ENCODE measurements at regions not wholly inside any gene's neighbourhood (a gene's known extent, or its start where the extent isn't known, plus 50 kb on each side); places are given as distances from the start of the nearest gene placed in this dataset.
A peak's percentile ranks its signal among the peaks of the same experiment; 100 is the strongest.

DNA sequence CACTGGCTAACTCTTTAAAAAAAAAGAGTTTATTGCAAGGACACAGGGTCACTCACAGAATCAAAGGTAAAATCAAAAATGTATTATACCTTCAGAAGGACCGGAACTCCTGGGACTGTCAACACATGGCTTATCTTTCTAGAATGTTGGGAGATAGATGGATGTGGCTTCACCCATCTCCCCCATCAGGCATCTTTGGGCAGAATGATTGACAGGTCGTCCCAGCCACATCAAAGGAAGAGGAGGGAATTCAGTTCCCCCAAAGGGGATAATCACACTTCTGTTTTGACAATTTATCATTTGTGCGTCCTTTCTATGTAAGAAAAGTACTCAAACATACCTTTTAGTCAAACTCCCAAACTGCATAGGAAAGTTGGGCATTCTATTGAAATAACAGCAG lies 228.6 kb upstream of the CDH5 start:
- DNase-seq (ENCODE audit: low spot score) = no peak

DNA sequence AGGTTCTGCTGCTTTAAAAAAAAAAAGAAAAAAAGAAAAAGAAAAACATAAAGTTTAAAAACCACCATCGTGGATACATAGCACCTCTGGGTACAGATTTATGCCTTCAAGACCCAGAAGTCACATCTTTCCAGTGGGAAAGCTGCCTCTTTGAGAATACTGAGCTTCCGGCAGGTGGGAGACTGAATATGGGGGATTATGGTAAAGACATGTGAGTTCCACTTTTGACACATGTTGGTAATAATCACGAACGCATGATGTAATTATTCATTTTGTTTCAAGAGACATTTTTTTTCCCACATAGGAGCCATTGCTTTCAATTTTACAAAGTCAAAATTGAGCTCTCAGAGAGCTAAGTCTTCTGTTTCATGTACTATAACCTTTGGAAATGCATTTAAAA lies 229.7 kb upstream of the CDH5 start:
- DNase-seq (ENCODE audit: low spot score) = no peak

DNA sequence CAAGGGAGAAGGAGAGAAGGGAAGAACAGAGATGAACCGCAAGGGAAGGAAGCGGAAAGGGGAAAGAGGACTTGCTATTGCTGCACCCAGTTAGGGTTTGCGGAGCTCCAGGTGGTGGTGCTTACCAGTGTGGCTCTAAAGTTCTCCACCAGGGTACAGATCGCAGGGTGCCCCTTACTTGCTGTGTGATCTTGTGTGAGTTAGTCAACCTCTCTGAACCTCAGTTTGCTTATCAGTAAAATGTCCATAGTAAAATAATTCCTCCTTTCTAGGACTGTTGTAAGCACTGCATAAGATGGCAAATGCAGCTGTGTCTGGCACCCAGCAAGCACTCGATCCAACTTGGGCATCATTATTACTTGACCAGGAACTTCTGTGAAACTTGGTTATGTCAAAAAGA lies 230.7 kb upstream of the CDH5 start:
- DNase-seq (ENCODE audit: low spot score) = no peak

DNA sequence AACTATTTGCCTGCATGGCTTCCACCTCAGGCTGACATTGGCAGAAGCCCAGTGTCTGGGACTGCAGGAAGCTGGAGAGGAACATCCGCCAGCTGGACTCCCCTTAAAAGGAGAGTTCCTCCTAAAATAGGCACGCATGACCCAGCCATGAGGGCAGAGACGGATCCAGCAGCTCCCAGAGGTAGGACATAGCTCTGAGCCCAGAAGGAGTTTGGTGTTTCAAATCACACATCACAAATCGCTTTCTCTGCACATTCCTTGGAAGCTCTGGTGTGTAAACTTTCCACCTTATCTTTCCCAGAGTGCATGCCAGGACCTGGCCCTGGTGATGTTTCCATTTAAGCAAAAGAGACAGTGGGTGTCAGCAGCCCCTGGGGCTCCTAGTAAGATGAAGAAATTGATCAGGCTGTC lies 231.1 kb upstream of the CDH5 start:
- DNase-seq (ENCODE audit: low spot score) = no peak

DNA sequence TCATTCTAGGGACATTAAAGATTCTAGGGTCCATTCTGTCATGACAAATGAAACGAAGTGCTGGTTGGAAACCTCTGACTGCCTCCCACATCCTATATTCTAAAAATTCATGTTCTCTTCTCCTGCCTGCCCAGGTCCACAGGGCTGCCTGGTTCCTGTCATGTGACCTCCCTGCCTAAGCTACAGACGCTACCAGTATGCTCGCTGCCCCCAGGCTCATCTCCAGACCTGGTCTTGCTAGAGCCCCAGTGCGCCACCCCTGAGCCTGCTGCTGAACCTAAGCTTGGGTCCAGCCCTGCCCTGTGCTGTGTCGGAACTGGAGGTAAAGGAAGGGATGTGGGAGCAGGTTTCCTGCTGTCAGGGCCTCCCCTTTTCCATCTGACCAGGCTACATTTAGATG lies 231.6 kb upstream of the CDH5 start:
- DNase-seq (ENCODE audit: low spot score) = no peak

DNA sequence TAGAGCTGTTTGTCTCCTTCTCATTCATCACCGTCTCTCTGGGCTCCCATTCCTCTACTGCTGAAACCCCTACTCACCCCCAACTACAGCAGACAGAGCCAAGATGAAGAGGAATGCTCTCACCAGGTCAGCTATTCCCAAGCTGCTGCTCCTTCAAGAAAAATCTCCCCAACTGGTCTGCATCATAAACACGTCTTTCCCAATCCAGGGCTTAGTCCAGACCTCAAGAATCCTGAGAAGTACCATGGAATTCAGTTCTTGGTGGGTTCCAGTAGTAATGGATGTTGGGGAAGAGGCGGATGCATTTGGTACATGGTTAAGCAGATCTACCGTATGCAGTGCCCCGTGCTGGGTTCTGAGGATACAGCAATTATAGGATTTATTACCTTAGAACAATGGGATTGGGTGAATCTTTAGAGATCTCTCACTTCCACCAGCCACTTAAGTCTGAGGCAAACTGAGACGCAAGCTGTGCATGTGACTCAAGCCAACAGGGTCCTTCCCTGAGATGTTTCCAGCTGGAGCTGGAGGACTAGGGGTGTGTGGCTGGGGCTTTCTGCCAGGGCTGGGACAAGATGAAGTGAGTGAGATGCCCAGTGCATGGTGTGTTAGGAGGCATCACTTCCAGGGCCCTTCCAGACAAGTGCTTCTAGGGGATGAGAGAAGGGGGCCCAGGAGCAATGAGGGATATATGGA lies 232.7 kb upstream of the CDH5 start:
- DNase-seq (ENCODE audit: low spot score) = no peak

DNA sequence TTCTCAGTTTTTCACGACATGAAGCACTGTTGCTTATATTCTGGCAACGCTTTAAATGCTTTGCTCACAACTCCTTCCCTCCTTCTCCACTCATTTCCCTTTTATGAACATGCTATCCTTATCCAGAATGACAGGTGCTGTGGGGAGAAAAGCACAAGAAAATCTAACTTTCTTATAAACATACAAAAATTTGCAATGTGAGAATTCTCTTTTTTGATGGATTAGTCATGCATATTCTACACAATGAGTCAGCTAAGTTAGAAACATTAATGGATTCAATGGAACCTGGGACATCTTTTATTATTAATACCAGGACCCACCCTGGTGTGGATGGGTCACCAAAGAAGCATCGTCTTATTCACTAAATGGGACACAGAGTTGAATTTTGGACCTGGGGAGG lies 234.6 kb upstream of the CDH5 start:
- DNase-seq (ENCODE audit: low spot score) = no peak

DNA sequence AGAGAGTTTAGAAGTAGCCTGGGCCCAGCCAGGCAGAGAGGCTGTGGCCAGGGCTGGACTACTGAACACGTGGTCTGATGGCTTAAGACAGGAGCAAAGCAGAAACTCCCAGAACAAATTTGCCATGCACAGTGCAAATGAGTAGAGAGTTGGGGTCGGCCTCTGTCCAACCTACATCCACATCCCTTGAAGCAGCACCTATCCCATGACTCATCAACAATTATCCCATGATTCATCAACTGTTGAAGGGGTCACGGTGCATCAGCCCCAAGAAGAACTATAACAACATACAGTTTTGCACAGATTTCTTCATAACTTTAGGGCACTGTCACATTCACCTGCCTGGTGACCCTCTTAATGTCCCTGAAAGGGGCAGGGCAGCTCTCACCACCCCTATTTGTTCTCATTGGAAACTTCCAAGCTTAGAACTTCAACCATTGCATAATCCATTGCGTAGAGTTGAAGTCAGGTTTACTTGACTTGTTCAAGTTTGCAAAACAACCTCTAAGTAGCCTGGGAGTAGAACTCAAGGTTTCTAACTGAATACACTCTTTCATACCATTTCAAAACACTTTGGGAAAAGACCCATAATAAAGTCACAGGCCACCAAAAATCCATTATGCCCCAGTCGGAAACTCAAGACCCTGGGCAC lies 235.2 kb upstream of the CDH5 start:
- DNase-seq (ENCODE audit: low spot score) = no peak

DNA sequence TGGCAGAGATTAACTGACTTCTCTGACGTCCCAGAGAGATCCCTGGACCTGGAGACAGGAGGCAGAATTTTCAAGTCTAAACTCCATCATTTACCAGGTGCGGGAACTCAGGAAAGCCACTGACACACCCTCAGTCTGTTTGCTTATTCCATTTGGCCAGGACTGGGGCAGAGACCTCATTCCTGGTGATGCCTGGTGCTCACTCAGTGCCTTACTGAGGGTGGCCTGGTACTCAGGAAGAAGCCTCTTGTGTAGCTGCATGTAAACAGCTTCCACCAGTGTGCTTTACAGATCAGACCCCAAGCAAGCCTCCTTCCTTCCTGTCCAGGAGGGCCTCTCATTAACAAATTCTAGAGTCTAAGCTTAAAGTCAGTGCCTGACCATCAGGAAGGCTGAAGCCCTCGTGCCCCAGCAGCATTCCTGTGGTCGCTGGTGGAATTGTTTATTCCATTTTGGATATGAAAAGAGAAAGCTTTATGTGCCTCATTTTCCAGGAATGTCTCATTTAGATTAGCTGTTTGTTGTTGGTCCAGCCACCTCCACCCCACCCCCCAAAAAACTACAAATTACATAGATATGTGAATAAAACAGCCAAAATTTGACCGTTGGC lies 236.1 kb upstream of the CDH5 start:
- no peak for DNase-seq (ENCODE audit: low spot score)

DNA sequence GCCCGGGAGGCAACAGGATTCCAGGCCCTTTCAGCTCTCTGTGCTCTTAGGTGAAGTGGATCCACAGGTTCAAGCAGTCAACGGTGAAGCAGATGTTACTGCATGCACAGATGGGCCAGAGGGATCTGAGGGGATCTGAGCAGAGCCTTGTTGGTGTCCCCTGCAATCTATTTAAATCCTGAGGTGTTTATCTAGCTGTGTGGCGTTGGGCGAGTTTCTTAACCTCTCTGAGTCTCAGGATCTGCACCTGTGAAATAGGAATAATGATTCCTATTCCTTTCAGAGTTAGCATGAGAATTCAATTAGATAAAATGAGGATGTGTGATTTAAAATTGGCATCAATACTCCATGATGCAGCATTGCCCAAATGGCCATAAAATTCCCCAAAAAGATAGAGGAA lies 237.3 kb upstream of the CDH5 start:
- no peak for DNase-seq (ENCODE audit: low spot score)

DNA sequence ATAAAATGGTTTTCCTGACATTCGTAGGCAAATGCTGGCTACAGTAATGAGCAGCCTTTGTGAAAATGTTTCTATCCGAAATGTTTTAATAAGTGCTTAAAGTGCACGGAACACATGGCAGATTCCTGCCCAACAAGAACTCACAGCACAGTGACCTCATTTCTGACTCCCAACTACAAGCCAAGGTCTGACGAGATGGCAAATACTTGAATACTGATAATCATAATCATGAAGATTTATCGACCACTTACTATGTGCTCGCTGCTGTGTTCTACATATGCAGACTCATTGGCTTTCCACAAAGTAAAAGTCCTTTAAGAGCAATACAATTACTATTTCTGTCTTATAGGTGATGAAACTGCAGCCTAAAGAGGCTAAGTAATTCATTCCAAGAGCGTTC lies 238.1 kb upstream of the CDH5 start:
- DNase-seq (ENCODE audit: low spot score) = no peak

DNA sequence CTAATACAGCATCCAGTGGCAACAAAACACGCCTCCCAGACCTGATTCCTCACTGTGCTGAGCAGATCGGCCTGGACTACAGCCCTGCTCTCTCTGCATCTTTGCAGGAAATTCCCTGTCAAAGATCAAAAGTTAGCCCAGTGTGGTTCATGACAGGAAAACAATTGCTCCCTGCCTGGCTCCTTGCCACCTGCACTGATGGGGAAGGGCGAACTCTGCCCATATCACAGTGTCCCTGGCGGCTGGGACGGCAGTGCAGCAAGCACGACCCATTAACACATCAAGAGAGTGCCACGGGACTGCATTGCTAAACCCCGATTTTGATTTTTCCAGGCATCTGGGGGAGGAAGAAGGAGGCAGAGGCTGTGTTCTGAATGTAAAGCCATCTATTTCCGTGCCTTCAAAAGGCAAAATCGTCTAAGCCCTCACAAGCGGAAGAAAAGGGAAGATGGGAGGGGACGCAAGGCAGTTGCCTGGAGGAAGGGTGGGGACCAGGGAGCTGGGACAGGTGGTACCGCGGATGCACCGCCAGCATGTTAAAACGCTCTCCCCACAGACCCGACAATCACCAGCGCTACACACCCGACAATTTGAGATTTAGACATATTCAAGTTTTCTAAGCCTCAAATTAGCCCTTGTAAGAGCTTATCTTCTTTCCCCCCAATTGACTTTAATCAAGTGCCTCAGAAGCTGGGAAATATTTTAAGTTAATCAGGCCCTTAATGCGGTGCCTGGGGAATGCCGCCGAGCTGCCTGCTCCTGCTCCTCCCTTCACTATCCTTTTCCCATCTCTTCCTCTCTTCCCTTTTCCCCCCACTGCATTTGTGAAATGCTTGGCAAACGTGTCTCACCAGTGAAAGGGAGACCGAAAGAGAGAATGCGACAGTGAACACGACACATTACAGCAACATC lies 238.8 kb upstream of the CDH5 start:
- DNase-seq (ENCODE audit: low spot score) = peak; percentile 13

DNA sequence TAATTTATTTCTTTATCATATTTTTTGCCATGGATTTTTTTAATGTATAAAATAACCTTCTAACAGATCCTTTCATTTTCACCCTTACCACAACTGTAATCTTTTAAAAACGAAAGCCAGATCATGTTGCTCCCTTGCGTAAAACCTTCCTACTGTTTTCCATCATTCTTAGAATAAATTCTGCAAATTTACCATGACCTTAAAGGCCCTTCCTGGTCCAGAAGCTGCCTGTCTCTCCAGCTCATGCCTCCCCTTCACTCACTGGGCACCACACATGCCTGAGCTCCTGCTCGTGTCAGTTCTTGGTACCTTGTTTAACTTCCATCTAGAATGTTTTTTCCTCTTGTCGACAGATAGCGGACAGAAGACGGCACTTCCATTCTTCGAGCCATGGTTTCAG lies 245.0 kb upstream of the CDH5 start:
- no peak for DNase-seq (ENCODE audit: low spot score)

DNA sequence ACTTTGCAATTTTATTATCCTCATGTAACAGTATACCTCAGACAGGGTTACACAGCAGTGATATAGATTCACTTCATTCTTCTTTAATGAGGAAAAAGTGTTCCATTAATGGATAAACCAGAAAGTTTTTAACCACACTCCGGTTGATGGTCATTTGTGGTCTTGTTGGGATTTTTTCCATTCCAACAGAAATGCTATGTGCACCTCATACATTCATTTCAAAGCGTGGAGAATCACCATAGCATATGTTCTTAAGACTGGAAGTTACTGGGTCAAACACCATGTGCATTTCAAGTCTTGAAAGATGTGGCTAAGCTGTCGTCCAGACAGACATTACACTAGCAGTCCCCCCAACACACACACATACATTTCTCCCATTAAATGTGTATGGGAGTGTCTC lies 245.8 kb upstream of the CDH5 start:
- DNase-seq (ENCODE audit: low spot score) = no peak

DNA sequence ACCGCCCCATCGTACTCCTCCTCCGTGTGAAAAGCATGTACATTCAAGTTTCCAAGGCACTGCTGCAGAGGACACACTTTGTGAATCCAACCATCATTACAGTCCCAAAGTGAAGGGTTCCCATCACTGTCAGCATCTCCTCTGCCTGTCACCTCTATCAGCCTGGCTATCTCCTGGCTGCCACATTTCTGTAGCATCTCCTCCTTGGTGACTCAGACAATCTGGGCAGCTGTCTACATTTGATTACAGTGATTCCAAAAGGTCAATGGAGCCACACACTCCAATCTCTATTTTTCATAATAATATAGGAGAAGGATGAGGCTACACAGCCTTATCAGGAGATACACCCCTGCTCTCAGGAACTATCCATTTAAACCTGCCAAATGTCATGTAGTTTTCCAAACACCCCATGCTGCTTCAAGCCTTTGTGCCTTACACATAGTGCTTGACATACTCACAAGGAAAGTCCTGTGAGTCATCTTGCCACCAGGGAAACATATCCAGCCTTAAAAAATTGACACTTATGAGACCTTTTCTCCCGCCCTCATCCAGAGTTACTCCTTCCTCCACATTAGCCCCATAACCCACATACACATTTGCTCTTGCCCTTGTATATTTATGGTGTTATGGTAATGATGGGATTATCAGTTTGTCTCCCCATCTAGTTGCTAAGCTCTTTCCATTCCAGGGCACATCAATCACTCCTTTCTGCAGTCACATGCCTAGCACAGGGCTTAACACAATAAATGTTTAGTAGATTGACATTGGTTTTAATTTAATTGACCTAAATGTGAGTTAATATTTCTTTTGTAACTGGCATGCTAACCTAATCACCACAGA lies 250.1 kb upstream of the CDH5 start:
- DNase-seq (ENCODE audit: low spot score) = no peak

DNA sequence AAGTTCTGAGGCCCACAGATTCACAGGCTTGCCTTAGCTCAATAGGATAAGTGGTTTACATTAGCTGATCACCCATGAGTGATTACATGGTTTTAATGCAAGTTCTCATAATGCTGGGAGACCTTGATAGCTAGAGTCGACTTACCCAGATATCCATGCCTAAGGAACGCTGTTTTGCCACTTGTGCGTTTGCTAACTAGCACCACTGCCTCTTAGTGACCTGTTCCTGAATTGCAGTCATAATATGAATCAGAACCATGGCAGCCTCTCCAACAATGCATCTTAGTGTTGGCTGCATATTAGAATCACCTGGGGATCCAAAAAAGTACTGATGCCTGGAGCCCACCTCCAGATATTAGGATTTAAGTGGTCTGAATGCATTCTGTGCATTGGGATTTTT lies 251.1 kb upstream of the CDH5 start:
- no peak for DNase-seq (ENCODE audit: low spot score)

DNA sequence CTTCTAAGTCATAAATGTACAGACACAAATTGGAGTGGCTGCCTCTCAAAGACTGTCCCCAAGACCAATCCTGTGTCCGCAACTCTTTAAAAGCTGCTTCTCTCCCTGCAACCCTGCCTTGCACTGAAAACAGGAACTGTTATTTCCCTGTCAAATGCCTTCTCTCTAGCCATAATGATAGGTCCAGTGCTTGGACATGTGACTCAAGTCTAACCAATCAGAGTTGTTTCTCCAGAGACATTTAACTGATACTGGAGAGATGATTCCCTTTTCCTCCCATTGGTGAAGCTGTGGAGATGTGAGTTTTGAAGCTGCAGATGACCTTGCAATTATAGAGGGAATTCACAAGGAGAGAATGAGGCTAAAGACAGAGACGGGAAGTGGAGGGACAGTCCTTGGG lies 253.3 kb upstream of the CDH5 start:
- no peak for DNase-seq (ENCODE audit: low spot score)

DNA sequence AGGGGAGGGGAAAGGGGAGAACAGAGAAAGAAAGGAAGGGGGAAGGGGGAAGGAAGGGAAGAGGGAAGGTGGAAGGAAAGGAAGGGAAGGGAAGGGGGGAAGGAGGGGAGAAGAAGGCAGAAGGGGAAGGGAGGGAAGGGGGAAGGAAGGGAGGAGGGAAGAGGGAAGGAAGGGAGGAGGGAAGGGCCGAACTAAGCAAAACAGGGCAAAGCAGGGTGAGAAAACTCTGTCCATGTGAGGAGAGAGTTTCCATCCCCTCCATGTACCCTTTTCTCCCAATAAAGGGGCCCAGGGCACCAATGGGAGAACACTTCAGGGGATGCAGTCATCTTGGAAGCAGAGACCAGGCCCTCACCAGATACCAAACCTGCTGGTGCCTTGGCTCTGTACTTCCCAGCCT lies 256.8 kb upstream of the CDH5 start:
- DNase-seq (ENCODE audit: low spot score) = no peak

DNA sequence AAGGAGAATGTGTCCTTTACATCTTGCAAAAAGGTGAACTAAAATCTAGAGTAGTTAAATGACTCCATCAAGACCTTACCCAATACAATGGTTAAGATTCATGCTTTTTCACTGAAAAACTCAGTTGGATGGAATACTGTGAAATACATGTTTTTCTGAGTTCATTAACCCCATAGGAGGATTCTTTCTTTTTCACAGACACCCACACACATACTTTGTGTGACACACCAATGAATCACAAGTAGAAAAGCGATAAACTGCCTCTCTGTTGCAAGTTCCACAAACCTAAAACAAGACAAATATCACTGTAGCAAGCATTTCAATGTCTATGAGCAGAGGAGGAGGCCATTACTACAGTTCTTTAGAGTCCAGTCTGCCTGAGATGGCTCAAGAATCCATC lies 258.8 kb upstream of the CDH5 start:
- DNase-seq (ENCODE audit: low spot score) = no peak

DNA sequence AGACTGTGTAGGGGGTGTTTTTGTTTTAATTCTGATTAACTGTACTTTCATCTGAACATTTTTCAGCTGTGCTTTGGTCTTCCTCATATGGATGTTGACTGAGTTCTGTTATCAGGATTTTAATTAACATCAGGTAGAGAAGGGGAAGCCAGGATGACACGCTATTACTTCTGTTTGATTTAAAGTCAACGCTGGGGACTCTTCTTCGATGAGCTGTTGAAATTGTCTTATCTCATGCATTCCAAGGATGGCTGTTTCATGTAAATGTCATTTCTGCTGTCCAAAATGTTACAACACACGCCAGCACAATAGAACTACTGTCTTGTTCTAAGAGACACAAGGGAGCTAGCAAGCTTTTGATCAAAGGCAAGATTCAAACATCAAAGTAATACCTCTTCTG lies 263.3 kb upstream of the CDH5 start:
- no peak for DNase-seq (ENCODE audit: low spot score)

DNA sequence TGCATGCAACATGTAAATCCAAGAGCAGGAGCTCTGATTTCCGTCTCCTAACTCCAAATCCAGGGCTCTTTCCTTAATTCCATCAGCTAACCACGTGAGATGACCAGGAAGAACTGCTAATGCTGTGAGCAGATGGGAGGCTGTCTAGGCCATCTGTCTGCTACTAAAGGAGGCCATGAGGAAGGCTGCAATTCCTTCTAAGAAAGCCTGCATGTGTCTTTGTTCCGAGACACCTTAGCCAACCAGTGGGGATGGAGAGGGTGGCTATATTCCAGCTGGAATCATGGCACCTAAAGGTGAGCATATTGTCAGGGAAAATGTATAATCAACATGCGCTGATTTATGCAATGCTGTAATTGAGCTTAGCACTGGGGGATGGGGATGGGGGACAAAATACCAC lies 267.2 kb upstream of the CDH5 start:
- DNase-seq (ENCODE audit: low spot score) = no peak

DNA sequence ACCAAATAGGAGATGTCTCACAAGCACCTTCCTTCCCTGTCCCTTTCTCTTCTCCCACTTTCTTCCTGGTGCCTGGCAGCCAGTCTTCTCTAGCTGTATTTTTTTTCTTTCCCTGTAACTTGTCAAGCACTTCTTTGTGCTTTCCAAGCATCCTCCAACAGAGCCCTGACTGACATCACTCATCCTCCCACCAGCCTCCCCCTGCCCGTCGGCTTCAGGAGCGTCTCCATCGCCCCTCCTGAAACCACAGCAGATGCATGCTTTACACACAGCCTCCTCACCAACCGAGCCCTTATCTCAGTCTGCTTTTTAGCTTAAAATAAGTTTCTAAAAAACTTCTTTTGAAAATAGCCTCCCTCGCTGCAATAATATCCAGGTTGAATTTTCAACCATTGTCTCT lies 268.7 kb upstream of the CDH5 start:
- peak; percentile 9 for DNase-seq (ENCODE audit: low spot score)

Measured in Ammon's horn (tissue), 1 donor.